DMS53 (cell line): ENCODE measurements at regions not wholly inside any gene's neighbourhood (a gene's known extent, or its start where the extent isn't known, plus 50 kb on each side); places are given as distances from the start of the nearest gene placed in this dataset.
"Not testable (repeated sequence)": the region's sequence is repeated elsewhere in the genome, so short reads cannot be mapped to it uniquely, and the experiment has no call there.

Experiments used
- DNase-seq: peaks from one replicate; lab custom pipeline; 2025; lab: John Stamatoyannopoulos, UW

DNA sequence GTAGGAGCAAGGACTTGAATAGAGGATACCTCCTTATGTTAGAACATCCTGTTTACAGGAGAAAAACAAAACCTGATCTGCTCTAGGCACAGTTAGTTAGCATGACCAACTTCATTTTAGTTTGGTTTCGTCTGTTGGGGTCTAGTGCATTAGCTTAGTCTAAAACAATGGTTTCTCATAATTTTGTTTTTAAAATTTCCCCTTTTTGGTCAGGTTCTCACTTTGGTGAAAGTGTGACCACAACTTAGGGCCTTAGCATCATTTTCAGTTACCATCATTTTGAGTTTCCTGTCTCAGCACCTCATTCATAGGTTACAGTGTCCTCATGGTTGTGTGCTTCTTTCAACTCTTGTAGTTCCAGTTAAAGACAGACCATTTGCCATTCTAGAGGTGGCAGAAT lies 1277.0 kb upstream of the SLC39A10 start:
- no peak for DNase-seq

DNA sequence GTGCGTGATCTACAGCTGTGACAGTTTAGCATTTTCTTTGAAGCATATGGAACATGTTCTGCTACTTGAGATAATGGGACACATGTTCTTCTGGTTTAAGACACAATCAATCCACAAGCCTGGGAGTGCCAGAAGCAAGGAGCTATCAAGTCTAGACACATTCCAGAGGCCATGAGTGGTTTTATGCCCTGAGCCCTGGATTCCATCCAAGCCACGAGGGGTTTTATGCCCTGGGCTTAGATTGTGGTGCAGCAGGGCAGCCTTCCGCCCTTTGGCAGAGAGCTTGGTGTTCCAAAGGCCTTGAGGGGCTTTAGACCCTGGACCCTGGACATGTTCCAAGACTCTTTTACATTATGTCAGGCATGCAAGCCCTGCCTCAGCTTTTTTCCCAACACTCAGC lies 1289.6 kb upstream of the SLC39A10 start:
- not testable (repeated sequence) for DNase-seq

DNA sequence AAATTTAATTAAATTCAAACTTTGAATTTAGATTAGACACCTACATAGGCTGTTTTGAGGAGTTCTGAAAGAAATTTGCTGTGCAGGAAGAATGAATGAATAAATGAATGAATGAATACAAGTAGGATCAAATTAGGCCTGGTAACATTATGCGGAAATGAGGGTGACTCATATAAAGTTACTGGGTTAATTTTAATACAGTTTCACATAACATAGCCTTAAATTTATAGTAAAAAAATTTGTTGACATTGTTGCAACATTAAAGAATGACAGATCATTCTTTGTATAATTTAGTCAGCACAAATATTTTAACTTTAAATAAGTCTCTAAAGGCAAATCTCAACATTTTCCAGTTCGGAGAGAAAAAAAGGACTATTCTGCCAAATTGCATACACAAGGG lies 1293.1 kb upstream of the SLC39A10 start:
- DNase-seq = no peak

DNA sequence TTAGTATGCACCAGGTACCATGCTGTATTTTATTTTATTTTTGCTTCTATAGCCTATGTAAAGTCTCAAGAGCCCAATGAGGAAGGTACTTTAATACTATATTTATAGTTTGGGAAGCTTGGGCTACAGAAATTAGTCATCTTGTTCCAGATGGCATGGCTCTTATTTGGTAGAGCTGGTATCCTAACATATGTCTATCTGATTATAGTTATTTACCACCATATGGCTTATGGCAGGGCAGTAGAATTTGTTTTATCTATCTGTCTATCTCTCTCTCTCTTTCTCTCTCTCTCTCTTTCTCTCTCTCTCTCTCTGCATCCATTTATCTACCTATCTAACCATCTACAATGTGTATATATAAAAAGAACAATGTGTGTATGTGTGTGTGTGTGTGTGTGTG lies 1293.7 kb upstream of the SLC39A10 start:
- no peak for DNase-seq

DNA sequence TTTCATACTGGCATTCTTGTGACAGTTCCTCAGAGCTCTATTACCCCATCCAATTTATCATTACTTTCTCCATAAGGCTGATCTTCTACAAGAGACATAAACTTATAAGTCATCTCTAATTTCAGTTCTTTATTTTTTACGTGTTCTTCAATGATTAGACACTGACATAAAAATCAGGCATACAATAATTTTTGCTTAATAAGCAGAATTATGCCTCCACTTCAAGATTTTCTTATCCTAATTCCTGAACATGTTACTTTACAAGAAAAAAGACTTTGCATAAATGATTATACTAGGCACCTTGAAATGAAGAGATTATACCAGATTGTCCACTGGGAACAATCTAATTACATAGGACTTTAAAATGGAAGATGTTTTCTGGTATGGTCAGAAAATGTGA lies 1304.5 kb upstream of the SLC39A10 start:
- DNase-seq = no peak

DNA sequence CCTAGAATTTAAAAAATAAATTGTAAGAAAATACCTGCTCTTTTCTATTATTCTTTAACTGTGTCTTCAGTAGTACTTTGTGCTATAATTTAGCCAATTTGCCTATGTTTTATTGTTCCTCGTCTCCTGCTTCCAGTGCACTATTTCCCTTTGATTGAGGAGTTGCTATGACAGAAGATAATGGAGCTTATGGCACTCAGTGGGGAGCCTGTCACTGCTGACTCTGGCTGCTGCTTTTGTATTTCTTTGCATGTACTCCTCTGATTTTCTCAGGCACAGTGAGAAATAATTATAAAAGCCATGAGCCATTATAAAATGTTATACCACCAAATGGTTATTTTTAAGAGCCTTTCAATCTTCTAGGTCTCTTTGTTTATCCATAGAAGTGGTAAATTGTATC lies 1310.8 kb upstream of the SLC39A10 start:
- no peak for DNase-seq

DNA sequence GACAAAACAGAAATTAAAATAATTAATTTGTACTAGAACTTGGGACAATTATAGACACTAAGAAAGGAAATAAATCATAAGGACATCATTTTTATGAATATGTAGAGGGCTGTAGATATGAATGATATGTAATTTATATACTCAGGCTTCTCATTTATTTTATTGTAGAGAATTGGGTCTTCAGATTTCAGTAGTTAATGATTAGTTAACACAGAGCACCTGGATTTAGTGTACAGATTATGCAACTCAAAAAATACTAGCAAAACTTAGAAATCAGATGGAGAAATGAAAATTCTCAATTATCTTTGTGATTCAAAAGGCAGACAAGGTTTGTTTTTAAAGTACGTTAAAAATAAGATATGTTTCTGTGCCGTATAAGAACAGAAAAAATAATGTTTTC lies 1311.7 kb upstream of the SLC39A10 start:
- peak; percentile 4 for DNase-seq

DNA sequence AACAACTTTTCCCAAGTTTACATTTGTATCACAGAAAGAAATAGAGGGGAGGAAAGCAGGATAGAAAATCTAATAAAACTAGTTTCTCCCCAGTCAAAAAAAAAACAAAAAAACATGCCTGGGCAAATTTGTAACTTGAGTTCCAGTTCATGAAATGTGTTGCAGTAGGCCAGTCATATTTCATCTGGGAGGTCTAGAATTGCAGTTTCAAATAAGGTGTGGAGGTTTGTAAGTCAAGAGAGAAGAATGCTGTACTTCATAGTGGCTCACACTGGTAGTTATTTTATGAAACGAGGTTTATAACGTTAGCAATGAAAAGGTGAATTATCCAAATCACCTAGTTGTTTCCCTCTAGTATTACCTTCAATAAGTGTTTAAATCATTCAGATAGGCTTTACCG lies 1313.9 kb upstream of the SLC39A10 start:
- no peak for DNase-seq

DNA sequence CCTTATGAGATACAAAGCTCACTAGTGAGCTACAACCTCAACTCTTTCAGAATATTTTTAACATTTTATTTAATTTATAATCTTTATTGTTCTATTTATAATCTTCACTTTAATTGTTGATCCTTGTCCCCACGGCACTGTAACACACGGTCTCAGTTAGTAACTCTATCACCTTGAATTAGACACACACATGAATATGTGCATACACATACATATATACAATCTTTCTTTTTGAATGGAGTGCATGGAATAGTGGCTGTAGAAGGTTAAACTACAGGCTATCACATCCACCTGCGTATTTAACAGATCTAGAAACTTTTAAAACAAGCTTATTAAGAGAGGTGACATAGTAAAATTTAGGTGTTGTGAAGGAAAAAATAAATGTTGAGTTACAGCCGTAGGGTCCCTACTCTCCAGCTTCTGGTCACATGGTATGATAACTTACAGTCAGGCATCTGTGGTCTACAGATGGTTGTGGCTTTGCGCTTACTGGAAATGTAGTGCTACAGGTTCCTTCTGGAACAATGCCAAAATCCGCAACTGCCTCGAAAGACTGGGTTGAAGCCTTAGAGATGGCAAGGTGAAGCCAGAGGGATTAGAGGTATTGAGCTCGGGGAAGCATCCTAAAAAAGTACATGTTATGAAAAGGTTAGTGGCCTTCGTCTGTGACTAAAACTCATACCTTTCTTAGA lies 1324.1 kb upstream of the SLC39A10 start:
- peak; percentile 3 for DNase-seq

DNA sequence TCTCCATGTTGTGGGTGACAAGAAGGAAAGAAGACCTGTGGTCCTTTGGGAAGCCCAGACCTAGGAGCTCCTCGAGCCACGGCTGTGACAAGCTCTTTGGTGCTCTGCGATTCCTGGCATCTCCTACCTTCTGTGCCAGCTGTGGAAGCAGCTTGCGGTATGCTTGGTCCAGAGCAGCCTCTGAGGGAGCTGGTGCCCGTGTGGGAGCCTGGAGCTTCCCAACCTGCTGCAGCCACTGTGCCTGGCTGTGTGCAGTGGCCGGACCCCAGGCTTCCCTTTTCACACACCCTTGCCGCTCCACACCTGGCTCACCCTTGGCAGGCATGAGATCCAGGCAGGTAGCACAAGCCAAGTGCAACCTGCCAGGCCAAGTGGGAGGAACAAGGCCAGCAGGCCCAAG lies 1328.6 kb upstream of the SLC39A10 start:
- DNase-seq = no peak

DNA sequence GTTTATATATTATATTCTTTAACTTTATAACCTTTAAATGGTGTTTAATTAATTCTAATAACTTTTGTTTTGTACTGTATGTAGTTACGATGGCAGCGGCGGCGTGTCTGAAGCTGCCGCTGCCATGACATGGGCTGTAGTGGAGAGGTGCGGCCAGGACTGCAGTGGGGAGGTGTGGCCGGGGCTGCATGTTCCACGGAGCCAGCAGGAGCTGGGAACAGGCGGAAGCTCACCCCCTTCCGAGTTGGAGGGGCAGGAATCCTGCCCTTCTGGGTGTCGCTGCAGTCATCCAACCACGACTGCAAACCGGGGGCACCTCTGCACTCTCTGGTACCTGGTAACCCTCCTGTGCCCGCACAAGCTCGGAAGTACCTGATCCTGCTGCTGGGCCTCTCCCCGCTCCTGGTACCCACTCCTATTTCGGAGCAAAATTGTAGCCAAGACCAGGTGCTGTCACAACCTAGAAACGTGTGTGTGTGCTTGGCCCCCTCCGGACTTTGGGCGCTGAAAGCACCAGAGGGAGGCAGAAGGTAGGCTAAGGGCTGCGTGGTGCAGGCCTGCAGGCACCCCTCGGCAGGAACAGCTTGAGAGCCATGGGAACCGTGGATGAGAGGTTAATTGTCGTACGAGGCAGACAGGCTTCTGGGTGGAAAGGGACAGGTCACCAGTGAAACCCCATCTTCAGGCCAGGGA lies 1329.7 kb upstream of the SLC39A10 start:
- no peak for DNase-seq

DNA sequence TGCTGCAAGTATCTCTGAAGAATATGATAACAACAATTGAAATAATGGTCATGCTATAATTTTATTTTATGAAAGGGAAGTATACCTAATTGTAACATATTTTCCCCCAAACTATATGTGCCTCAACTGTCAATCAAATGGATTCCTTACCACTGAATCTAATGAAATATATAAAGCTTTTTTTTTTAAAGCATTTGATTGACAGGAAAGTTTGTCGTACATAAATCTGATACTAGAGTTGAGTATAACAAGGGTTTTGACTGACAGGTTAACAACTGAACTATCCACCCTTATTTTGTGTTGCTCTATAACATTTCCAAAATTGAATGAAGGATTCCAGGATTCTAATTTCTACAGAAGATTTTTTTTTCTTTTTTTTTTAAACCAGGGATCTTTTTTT lies 1333.3 kb upstream of the SLC39A10 start:
- no peak for DNase-seq

DNA sequence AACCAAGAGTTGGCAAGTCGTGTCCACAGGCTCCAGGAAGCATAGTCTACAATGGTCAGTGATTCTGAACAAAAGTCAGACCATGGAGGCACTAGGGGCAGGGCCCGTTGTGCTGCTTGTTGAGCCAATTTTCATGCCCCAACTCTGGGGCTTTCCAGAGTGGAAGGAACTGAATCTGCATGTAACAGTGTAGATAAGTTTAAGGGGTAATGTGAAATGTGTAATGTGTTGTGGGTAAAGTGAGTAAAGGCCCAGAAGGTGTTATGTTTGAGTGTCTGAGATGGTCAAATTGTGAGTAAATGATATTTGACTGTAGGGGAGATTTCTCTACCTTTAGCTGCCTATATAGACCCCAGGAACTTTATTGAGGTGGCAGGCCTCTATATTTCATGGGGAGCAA lies 1336.5 kb upstream of the SLC39A10 start:
- DNase-seq = no peak

DNA sequence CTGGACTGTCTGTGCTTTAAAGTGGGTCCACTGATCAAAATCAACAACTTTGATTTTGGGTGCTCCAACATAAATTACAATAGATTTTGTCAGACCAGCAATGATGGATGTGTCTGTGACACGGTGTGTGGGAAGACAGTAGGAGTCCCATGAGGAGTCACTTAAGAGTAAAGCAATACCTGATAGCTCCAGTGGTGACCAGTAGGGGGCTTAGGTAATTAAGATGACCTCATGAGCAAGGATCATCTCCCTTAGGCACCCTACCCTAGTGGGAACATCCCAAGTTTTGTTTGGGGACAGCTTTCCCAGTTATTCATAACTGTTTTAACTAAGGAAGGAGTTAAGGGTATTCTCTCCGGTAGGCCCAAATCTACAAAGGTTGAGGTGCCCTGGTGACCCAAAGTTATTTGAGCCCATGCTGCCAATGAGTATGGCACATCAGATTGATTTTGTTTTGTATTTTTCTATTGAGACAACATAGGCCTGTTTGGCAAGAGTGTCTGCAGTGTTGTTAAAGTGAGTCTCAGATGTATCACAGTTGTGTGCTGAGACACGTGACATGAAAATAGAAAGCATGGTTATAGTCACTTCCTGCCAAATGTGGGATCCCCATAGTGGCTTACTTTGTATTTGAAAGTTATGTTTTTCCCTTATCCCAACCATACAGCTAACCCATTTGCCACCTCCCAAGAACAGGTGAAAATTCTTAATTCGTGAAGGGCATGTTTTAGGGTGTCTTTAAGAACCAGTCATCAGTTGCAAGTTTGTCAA lies 1337.6 kb upstream of the SLC39A10 start:
- DNase-seq = peak; percentile 67

DNA sequence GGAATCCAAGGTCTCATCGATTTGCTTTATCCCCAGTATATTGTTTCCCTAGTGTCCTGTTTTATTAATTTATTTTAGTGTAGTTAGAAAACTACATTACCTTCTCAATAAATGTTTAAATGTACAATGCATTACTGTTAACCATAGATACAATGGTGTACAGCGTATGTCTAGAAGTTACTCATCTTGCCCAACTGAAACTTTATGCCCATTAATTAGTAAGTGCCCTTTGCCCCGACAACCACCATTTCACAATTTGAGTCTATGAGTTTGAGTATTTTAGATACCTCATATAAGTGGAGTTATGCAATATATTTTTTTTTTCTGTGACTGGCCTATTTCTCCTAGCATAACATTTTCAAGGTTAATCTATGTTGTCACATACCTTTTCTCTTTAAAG lies 1343.0 kb upstream of the SLC39A10 start:
- DNase-seq = no peak

DNA sequence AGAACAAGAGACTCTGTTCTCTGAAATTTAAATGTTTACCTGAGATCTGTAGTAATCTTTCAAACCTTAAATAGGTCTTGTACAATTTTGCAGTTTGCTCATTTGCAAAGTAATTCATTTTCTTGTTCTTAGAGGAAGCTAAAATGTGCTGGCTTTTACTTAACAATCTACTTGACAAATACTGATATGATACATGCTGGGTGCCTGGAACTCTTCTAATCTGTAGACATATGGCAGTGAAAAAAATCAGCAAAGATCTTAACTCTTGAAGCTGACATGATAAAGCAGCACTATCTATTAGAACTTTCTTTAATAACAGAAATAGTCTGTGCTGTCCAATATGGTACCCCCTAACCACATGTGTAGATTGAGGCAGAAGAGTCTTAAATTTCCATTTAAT lies 1352.8 kb upstream of the SLC39A10 start:
- no peak for DNase-seq

DNA sequence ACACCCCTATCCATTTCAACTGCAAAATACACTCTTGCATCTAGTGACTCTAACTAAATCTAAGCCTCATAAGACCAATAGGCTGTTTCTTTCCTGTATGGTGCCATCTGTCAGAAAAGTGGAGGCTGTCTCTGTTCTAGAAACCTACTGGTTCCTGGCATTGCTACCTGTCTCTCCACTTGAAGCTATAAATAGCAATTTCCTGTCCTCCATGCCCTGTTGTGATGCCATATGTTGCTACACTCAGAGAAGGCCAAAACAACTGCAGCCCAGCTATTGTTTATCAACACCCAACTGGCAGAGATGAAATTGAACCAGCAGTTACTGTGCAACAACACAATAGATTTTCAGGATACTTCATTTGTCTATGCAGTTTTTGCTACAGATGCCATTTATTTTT lies 1355.1 kb upstream of the SLC39A10 start:
- peak; percentile 91 for DNase-seq

DNA sequence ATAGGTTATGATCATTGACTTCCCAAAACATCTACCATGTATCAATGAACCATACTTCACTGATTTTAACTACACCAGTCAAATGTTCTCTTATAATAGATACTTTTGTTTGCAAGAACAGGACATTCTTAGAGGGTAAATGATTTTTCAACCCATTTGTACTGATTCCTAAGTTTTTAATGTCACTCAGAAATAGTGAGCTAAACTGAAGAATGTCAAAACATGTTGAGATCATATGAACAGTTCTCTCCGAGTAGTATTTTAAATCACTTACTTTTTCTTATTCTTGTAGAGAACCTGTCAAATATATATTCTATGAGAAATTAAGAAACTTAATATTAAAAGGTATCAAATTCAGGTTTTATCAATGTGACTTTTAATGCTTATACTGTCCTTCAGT lies 1362.9 kb upstream of the SLC39A10 start:
- no peak for DNase-seq

DNA sequence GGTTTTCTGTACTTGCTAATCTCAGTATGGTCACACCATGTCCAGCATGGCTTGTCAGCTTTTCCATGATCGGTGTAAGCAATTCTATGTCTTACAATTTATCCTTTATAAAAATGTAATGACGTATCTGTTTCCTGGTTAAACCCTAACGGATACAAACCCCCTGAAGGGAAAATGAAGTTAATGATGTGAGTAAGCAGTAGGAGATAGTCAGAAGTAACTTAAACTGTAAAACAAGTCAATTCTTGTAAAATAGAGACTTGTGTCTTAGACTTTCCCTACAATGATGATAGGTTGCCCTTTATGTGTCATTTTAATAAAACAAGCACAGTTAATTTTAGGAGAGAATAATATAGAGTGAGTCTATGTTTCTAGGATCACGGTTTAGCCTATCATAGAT lies 1365.9 kb upstream of the SLC39A10 start:
- no peak for DNase-seq

DNA sequence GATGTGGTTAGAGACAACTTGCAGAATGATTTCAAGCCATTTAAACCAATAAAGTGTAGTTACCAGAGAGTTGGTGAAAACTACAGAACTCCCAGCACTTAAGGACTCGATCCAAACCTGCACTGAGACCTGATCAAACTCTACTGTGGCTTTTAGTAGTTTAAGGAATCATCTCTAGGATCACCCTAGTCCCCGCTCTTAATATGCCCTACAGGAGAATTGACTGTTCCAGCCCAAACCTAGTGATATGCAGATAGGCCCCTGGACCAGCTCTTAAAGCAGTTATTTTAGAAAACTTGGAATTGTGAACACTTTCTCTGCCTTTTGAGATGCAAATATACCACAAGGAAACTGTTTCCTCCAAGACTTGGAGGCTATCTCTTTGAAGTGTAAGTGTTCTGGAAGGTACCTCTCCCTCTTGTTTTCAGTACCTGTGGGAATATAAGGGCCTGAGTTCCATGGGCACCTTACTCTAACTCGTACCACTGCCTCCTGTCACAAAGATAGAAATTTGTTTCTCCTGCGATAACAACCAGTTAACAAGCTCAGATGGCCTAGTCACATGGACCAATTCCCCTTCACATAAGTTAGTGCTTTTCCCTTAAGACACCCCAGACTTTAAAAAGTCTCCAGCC lies 1367.2 kb upstream of the SLC39A10 start:
- DNase-seq = no peak

DNA sequence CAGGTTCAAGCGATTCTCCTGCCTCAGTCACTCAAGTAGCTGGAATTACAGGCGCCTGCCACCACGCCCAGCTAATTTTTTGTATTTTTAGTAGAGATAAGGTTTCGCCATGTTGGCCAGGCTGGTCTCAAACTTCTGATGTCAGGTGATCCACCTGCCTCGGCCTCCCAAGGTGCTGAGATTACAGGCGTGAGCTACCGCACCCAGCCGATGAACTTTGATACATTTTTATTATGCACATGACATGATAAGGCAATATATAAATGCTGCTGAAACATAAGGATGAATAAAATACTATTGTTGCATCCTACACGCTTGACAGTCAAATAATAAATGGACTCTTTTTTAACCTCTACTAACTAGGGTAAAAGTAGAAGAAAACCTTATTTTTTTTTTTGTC lies 1380.4 kb upstream of the SLC39A10 start:
- DNase-seq = not testable (repeated sequence)

DNA sequence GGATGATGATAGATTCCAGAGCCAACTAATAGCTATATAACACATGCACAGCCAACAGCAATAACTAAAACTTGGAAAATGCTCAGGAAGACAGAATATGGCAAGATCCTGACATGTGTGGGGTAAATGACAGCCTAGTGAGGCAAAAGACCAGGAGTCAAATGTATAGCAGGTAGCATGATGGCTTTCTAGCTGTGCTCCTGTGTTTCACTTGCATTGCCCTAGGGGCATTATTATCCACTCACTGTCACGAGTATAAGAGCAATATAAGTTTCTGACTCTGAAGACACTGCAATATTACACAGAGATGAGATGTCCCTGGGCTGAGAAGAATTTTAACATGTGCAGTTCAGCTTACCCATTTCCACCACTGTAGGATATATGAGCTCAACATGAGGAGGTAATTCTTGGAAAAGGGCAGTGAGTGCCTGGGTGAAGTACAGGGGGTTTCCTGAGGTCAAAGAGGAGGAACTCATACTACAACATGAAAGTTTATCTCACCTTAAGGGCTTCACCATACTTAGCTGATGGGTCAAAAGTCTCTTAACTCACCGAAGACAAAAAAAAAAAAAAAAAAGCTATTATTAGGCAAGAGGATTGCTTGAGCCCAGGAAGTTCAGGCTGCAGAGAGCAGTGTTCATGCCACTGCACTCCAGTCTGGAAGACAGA lies 1385.6 kb upstream of the SLC39A10 start:
- DNase-seq = no peak
